ENCODE measurements at regions not wholly inside any gene's neighbourhood (a gene's known extent, or its start where the extent isn't known, plus 50 kb on each side); places are given as distances from the start of the nearest gene placed in this dataset.

- no peaks in the 10 kb centered on the region for H3K27me3 ChIP-seq
- H3K4me3 ChIP-seq: no peak overlapping the region
- H3K27ac ChIP-seq (replicated peaks in 1 of 4): no peak overlapping the region
- DNase-seq (ENCODE audit: extremely low spot score): no peak
- TF ChIP-seq POLR2AphosphoS5 (IDR thresholded peaks at IDR 0.05) (no peak), EP300 (IDR thresholded peaks at IDR 0.05) (no peak), CTCF (IDR thresholded peaks at IDR 0.05) (no peak), POLR2A (IDR thresholded peaks at IDR 0.05; ENCODE audit: low read depth) (no peak)
- H3K9me3 ChIP-seq: no peaks in the 10 kb centered on the region
- H3K36me3 ChIP-seq: peaks cover 0 to 35% (median 17%) of the 10 kb centered on the region in 4 donors
- 100% methylated on average over 2 of the region's 3 CpGs for WGBS
- peaks cover 8 to 17% (median 12%) of the 10 kb centered on the region in 4 donors for H3K4me1 ChIP-seq
- intact Hi-C loops (cut with DNase I): no loop called here
These were observed 178.7 kb downstream of the KATNIP start for GRCh38 chr16:27728691-27729090.

DNA sequence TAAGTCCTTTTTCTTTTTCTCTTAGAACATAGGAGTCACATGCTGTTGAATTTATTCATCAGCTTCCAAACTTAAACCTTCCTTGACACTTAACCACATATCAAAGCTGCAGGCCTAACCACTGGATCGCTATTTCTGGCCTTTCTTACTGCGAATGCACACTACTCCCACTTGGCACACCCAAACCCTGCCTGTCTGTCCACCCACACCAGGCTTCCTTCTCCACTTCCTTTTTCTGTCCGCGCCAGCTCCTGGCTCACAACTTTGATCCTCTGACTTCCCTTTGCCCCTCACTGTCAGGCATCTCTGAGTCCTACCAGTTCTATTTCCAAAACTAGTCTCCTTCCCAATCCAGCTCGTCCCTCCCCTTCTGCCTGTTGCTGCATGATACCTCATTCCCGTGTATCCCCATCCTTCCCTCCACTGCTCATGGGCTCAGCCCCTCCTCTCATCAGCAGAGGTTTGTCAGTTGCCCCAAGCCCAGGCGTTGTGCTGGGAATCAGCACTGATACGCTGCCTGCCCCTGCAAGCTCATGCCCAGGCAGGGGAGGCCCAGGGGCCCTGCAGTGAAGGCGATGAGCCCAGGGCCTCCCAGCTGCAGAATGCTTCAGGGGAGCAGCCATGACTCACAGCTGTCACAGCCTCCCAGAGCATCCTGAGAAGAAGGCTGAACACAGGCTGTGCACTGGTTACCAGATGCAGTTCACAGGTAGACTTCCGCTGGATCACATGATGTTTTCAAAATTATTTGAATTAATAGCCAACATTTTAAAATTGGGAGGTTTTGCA lies 179.8 kb downstream of the KATNIP start:
- Histone ChIP-seq H3K4me3 (no peak overlapping the region), H3K27ac (replicated peaks in 1 of 4) (no peak overlapping the region), H3K9me3 (no peaks in the 10 kb centered on the region), H3K36me3 (peaks cover 0 to 34% (median 17%) of the 10 kb centered on the region in 4 donors), H3K4me1 (peaks cover 0 to 7% (median 3%) of the 10 kb centered on the region in 4 donors), H3K27me3 (no peaks in the 10 kb centered on the region)
- WGBS: 72% methylated on average over 9 of the region's 10 CpGs
- TF ChIP-seq CTCF (IDR thresholded peaks at IDR 0.05): no peak
- no peak for TF ChIP-seq POLR2AphosphoS5 (IDR thresholded peaks at IDR 0.05)
- TF ChIP-seq EP300 (IDR thresholded peaks at IDR 0.05): no peak
- TF ChIP-seq POLR2A (IDR thresholded peaks at IDR 0.05; ENCODE audit: low read depth): no peak
- intact Hi-C loops (cut with DNase I): no loop called here
- DNase-seq (ENCODE audit: extremely low spot score): no peak

- WGBS: 92% methylated on average over 3 of the region's 6 CpGs
- Histone ChIP-seq H3K4me1 (peaks cover 0 to 5% (median 0%) of the 10 kb centered on the region in 4 donors), H3K4me3 (no peak overlapping the region), H3K27me3 (no peaks in the 10 kb centered on the region), H3K36me3 (peaks cover 0 to 32% (median 15%) of the 10 kb centered on the region in 4 donors), H3K27ac (replicated peaks in 1 of 4) (no peak overlapping the region), H3K9me3 (no peaks in the 10 kb centered on the region)
- DNase-seq (ENCODE audit: extremely low spot score): no peak
- intact Hi-C loops (cut with DNase I): no loop called here
- TF ChIP-seq EP300 (IDR thresholded peaks at IDR 0.05): no peak
- no peak for TF ChIP-seq POLR2AphosphoS5 (IDR thresholded peaks at IDR 0.05)
- no peak for TF ChIP-seq POLR2A (IDR thresholded peaks at IDR 0.05; ENCODE audit: low read depth)
- TF ChIP-seq CTCF (IDR thresholded peaks at IDR 0.05): no peak
These were observed 180.8 kb downstream of the KATNIP start for GRCh38 chr16:27730661-27731210.

DNA sequence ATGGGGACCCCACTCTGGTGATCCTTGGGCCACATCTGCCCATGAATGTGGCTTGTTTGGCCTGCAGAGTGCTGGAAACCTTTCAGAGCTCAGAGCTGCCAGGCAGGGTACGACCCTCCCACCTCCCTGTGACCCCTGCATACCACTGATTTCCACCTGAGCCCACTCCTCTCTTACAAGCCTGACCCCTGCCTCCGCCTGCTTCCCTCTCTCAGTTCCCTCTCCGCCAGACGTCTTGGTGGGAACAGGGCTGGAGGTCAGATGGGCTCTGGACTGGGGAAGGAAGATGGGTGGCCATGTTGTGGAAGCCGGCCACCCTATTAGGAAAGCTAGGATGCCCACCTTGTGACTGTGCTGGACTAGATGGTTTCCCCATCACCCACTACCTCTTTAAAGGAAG lies 185.1 kb downstream of the KATNIP start:
- 98% methylated on average over 5 of the region's 5 CpGs for WGBS
- no peak for TF ChIP-seq EP300 (IDR thresholded peaks at IDR 0.05)
- TF ChIP-seq POLR2A (IDR thresholded peaks at IDR 0.05; ENCODE audit: low read depth): no peak
- TF ChIP-seq CTCF (IDR thresholded peaks at IDR 0.05): no peak
- TF ChIP-seq POLR2AphosphoS5 (IDR thresholded peaks at IDR 0.05): no peak
- Histone ChIP-seq H3K27ac (replicated peaks in 1 of 4) (no peak overlapping the region), H3K36me3 (peaks cover 4 to 34% (median 16%) of the 10 kb centered on the region in 4 donors), H3K4me3 (no peak overlapping the region), H3K27me3 (no peaks in the 10 kb centered on the region), H3K9me3 (no peaks in the 10 kb centered on the region), H3K4me1 (no peaks in the 10 kb centered on the region)
- no peak for DNase-seq (ENCODE audit: extremely low spot score)
- intact Hi-C loops (cut with DNase I): no loop called here

Measured in esophagus muscularis mucosa (tissue), 4 donors.